OCI-LY7 (cell line): ENCODE measurements at regions not wholly inside any gene's neighbourhood (a gene's known extent, or its start where the extent isn't known, plus 50 kb on each side); places are given as distances from the start of the nearest gene placed in this dataset.

ENCODE experiments used
- BruUV-seq: library from RNA; stranded (reverse); fragments of 400-500 nt; replicated peaks from 2 replicates; lab custom pipeline; 2021; lab: Mats Ljungman, UMichigan
- CTCF ChIA-PET: fragments of 300-600 bp; sonication (Branson Sonifier 250); formaldehyde crosslinking; loops from one replicate; lab custom pipeline; 2022; ENCODE audit warnings: antibody characterized with exemption; ENCODE audit not compliant: unreplicated experiment; lab: Charles Lee
- POLR2A ChIA-PET: fragments of 300-600 bp; sonication (Branson Sonifier 250); formaldehyde crosslinking; loops from one replicate; lab custom pipeline; 2022; ENCODE audit warnings: antibody characterized with exemption; lab: Charles Lee
- DNase-seq: peaks from one replicate; pipeline ENCODE4 v3.0.0-alpha.2; 2015; ENCODE audit warnings: low spot score
- H2AFZ ChIP-seq: fragments of 200-600 bp; sonication (generic), shearing (Covaris generic); 2 replicates; pipeline ENCODE4 v1.6.1; 2014; ENCODE audit warnings: mild to moderate bottlenecking, antibody characterized with exemption, low read length, moderate library complexity
- H3K27ac ChIP-seq: fragments of 200-600 bp; sonication (generic); 2 replicates; pipeline ENCODE4 v1.5.1; 2014; ENCODE audit warnings: mixed run types, low read depth, mild to moderate bottlenecking, moderate library complexity, low read length, inconsistent platforms; ENCODE audit not compliant: poor library complexity, severe bottlenecking
- H3K36me3 ChIP-seq: fragments of 200-600 bp; sonication (generic); 2 replicates; pipeline ENCODE4 v1.6.1; 2014; ENCODE audit warnings: mild to moderate bottlenecking, antibody characterized with exemption, low read length, moderate library complexity, mixed read lengths; ENCODE audit not compliant: insufficient read depth
- H3K4me1 ChIP-seq: fragments of 200-600 bp; sonication (generic); 2 replicates; pipeline ENCODE4 v1.5.1; 2014; ENCODE audit warnings: mild to moderate bottlenecking, low read length; ENCODE audit not compliant: insufficient read depth, poor library complexity, severe bottlenecking
- H3K4me2 ChIP-seq: fragments of 200-600 bp; sonication (generic); 2 replicates; pipeline ENCODE4 v1.6.1; 2014; ENCODE audit warnings: mild to moderate bottlenecking, low read length
- H3K4me3 ChIP-seq: fragments of 200-600 bp; sonication (generic); 2 replicates; pipeline ENCODE4 v1.5.1; 2014; ENCODE audit warnings: mild to moderate bottlenecking, low read depth, low read length; ENCODE audit not compliant: poor library complexity, severe bottlenecking
- H3K79me2 ChIP-seq: fragments of 200-600 bp; sonication (generic); 2 replicates; pipeline ENCODE4 v1.6.1; 2016; ENCODE audit warnings: low read depth, mild to moderate bottlenecking, low read length, moderate library complexity, mixed read lengths; ENCODE audit not compliant: insufficient read depth
- H3K9me2 ChIP-seq: fragments of 200-600 bp; sonication (generic); 2 replicates; pipeline ENCODE4 v1.6.1; 2016; ENCODE audit warnings: mild to moderate bottlenecking, low read length, mixed read lengths; ENCODE audit not compliant: insufficient read depth
- H3K9me3 ChIP-seq: fragments of 200-600 bp; sonication (generic); 2 replicates; pipeline ENCODE4 v1.6.1; 2014; ENCODE audit warnings: mild to moderate bottlenecking, mixed run types, low read length, mixed read lengths
- H4K20me1 ChIP-seq: fragments of 200-600 bp; sonication (generic); 2 replicates; pipeline ENCODE4 v1.6.1; 2014; ENCODE audit warnings: mild to moderate bottlenecking, antibody characterized with exemption, low read length, moderate library complexity, mixed read lengths; ENCODE audit not compliant: insufficient read depth
- CTCF ChIP-seq: fragments of 200-600 bp; sonication (generic); conservative IDR thresholded peaks from 2 replicates; pipeline ENCODE4 v1.5.1; 2014; ENCODE audit warnings: mild to moderate bottlenecking, antibody characterized with exemption, low read length, moderate library complexity, mixed read lengths
- EZH2phosphoT487 ChIP-seq: fragments of 200-600 bp; sonication (generic); IDR thresholded peaks from 2 replicates; pipeline ENCODE4 v1.6.1; 2018; ENCODE audit warnings: low read depth, borderline replicate concordance, mild to moderate bottlenecking, mixed run types, antibody characterized with exemption, low read length, moderate library complexity, mixed read lengths
- intact Hi-C: fragments of 100-400 bp; cut with micrococcal nuclease; formaldehyde crosslinking; loops from one replicate; pipeline ENCODE4 v1.10.0; 2022; ENCODE audit not compliant: unreplicated experiment

- DNase-seq = no peak
- H3K27ac ChIP-seq = no peak overlapping the region
- H3K4me1 ChIP-seq = no peaks in the 10 kb centered on the region
- intact Hi-C loops = no loop called here
- TF ChIP-seq EZH2phosphoT487 (no peak), CTCF (peak; percentile 57)
- no peak overlapping the region for H3K4me2 ChIP-seq
- BruUV-seq = no TSS peak
- H3K36me3 ChIP-seq = no peaks in the 10 kb centered on the region
- H3K9me3 ChIP-seq = no peaks in the 10 kb centered on the region
- no peak overlapping the region for H2AFZ ChIP-seq
- H3K4me3 ChIP-seq = no peak overlapping the region
- H3K79me2 ChIP-seq = no peaks in the 10 kb centered on the region
- H3K9me2 ChIP-seq = no peaks in the 10 kb centered on the region
- no peaks in the 10 kb centered on the region for H4K20me1 ChIP-seq
- CTCF ChIA-PET = no interaction called here
- POLR2A ChIA-PET = no interaction called here
These were observed 290.4 kb upstream of the RBMS1 start for GRCh38 chr2:160784034-160784433.

DNA sequence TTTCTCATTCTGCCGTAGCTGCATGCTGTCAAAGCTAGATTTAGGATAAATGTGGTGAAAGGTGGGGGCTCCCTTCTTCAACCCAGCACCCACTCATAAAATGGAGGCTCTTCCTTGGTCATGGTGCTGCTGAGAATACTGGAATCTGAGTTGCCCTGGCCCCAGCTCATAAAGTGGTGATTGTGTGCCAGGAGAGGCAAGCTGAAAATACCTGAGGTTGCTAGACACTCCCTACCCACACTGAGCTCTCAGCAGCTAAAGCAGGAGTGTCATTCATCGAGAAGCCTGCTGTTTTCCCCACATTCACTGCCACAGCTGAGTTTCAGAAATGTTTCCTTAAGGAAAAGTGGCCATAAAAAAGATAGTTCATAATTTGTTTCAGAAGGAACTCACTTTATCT lies 297.1 kb upstream of the RBMS1 start:
- Histone ChIP-seq H3K27ac (no peak overlapping the region), H3K9me2 (no peaks in the 10 kb centered on the region), H3K4me1 (no peaks in the 10 kb centered on the region), H2AFZ (no peak overlapping the region), H3K4me3 (no peak overlapping the region), H3K9me3 (no peaks in the 10 kb centered on the region), H3K79me2 (no peaks in the 10 kb centered on the region), H3K36me3 (no peaks in the 10 kb centered on the region), H3K4me2 (no peak overlapping the region), H4K20me1 (no peaks in the 10 kb centered on the region)
- ChIA-PET CTCF (no interaction called here), POLR2A (interaction anchor here (0.6 kb wide), 1 partner anchor 538 kb away, joined by 5 read pairs; no protein-coding TSS in a partner anchor)
- intact Hi-C loops = no loop called here
- no TSS peak for BruUV-seq
- TF ChIP-seq CTCF (no peak), EZH2phosphoT487 (no peak)
- no peak for DNase-seq

- no peak overlapping the region for H3K4me2 ChIP-seq
- no peak overlapping the region for H3K27ac ChIP-seq
- ChIA-PET POLR2A (interaction anchor here (0.7 kb wide), 1 partner anchor 64 kb away, joined by 3 read pairs; no protein-coding TSS in a partner anchor), CTCF (no interaction called here)
- BruUV-seq = no TSS peak
- H4K20me1 ChIP-seq = no peaks in the 10 kb centered on the region
- no peak overlapping the region for H3K4me3 ChIP-seq
- DNase-seq = no peak
- H3K4me1 ChIP-seq = no peaks in the 10 kb centered on the region
- H3K9me3 ChIP-seq = no peaks in the 10 kb centered on the region
- no peaks in the 10 kb centered on the region for H3K79me2 ChIP-seq
- H3K9me2 ChIP-seq = no peaks in the 10 kb centered on the region
- intact Hi-C loops = no loop called here
- H3K36me3 ChIP-seq = no peaks in the 10 kb centered on the region
- TF ChIP-seq EZH2phosphoT487 (no peak), CTCF (no peak)
- H2AFZ ChIP-seq = no peak overlapping the region
These were observed 298.3 kb upstream of the RBMS1 start for GRCh38 chr2:160791884-160792283.
